Testis (tissue), 2 donors: ENCODE measurements at regions not wholly inside any gene's neighbourhood (a gene's known extent, or its start where the extent isn't known, plus 50 kb on each side); places are given as distances from the start of the nearest gene placed in this dataset.

Experiments
- POLR2A ChIP-seq: fragments of 450-650 bp; IDR thresholded peaks from one replicate; pipeline ENCODE4 v1.6.1; 2017; ENCODE audit warnings: antibody characterized with exemption, mild to moderate bottlenecking, moderate library complexity
- TF ChIP-seq, protein P1 (sequence below), 3 experiments: fragments of 450-650 bp in 2 of 3; fragments of 200-600 bp in 1 of 3; sonication (generic) in 1 of 3; IDR thresholded peaks; one replicate each; pipeline ENCODE4 v1.5.1; 2016 to 2019; ENCODE audit warnings: antibody characterized with exemption in 3 of 3, mild to moderate bottlenecking in 2 of 3, moderate library complexity in 1 of 3

DNA sequence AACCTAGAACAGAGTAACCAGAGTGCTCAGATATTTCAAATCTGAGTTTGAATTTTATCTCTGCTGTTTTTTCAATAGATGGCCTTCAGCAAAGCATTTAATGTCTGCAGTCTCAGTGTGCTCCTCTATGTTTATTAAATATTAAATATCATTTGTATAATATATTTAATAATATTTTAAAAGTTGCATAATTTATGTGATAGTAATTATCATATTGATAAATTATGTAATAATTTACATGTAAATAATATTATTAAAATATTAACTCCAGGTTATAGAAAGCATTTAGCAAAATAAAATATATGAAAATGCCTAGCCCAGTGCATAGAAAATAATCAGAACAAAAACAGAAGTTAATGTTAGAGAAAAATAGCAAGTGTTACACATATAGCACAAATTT is 930.0 kb upstream of the SLC35B3 start:
- TF ChIP-seq, protein P1, sequence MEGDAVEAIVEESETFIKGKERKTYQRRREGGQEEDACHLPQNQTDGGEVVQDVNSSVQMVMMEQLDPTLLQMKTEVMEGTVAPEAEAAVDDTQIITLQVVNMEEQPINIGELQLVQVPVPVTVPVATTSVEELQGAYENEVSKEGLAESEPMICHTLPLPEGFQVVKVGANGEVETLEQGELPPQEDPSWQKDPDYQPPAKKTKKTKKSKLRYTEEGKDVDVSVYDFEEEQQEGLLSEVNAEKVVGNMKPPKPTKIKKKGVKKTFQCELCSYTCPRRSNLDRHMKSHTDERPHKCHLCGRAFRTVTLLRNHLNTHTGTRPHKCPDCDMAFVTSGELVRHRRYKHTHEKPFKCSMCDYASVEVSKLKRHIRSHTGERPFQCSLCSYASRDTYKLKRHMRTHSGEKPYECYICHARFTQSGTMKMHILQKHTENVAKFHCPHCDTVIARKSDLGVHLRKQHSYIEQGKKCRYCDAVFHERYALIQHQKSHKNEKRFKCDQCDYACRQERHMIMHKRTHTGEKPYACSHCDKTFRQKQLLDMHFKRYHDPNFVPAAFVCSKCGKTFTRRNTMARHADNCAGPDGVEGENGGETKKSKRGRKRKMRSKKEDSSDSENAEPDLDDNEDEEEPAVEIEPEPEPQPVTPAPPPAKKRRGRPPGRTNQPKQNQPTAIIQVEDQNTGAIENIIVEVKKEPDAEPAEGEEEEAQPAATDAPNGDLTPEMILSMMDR (IDR thresholded peaks at IDR 0.05), result no peak
- no peak for TF ChIP-seq POLR2A
